HEK293 (cell line): ENCODE measurements at regions not wholly inside any gene's neighbourhood (a gene's known extent, or its start where the extent isn't known, plus 50 kb on each side); places are given as distances from the start of the nearest gene placed in this dataset.

ENCODE experiments used
- CTCF ChIA-PET: fragments of 350-600 bp; formaldehyde crosslinking; extraction: SDS; loops from one replicate; lab custom pipeline; 2021; ENCODE audit warnings: antibody characterized with exemption; lab: Yijun Ruan, JAX
- POLR2A ChIA-PET: fragments of 300-600 bp; formaldehyde crosslinking; extraction: SDS; loops from one replicate; lab custom pipeline; 2020; ENCODE audit warnings: antibody characterized with exemption, inconsistent platforms; lab: Yijun Ruan, JAX
- H3K27ac ChIP-seq: fragments of 200-500 bp; sonication (Bioruptor generic); 2 replicates; pipeline ENCODE4 v1.5.1; 2014; ENCODE audit warnings: low read depth, low read length, control low read depth, inconsistent platforms; ENCODE audit errors: extremely low read depth
- H3K36me3 ChIP-seq, 2 experiments: fragments of 200-500 bp in 1 of 2; sonication (Bioruptor generic) in 1 of 2; 1 replicate in 1 of 2; 2 replicates in 1 of 2; pipeline ENCODE4 v1.5.1; 2014 to 2017; ENCODE audit warnings: inconsistent platforms in 2 of 2, low read length in 2 of 2; ENCODE audit not compliant: control insufficient read depth in 2 of 2, insufficient read depth in 1 of 2
- H3K4me1 ChIP-seq: fragments of 200-500 bp; sonication (Bioruptor generic); 2 replicates; pipeline ENCODE4 v1.5.1; 2014; ENCODE audit warnings: mild to moderate bottlenecking, low read length, inconsistent platforms; ENCODE audit not compliant: control insufficient read depth, insufficient read depth
- H3K4me3 ChIP-seq: 2 replicates; pipeline ENCODE4 v1.5.1; 2011; ENCODE audit warnings: low read depth, mild to moderate bottlenecking, control low read depth, low read length, moderate library complexity
- H3K9me3 ChIP-seq: fragments of 200-500 bp; sonication (Bioruptor generic); 2 replicates; pipeline ENCODE4 v1.5.1; 2014; ENCODE audit warnings: low read depth, low read length, inconsistent platforms; ENCODE audit not compliant: control insufficient read depth, insufficient read depth
- PRDM1 ChIP-seq: fragments of 450-650 bp; formaldehyde crosslinking; IDR thresholded peaks from 2 replicates; pipeline ENCODE4; 2016; ENCODE audit warnings: missing biosample characterization, missing genetic modification characterization
- SALL2 ChIP-seq: fragments of 450-650 bp; formaldehyde crosslinking; IDR thresholded peaks from 2 replicates; pipeline ENCODE4 v1.5.0; 2017; ENCODE audit warnings: missing biosample characterization, mild to moderate bottlenecking, missing genetic modification characterization, borderline replicate concordance
- ZBTB17 ChIP-seq: fragments of 450-650 bp; formaldehyde crosslinking; IDR thresholded peaks from 2 replicates; pipeline ENCODE4 v1.5.1; 2016; ENCODE audit warnings: missing biosample characterization, missing genetic modification characterization
- ZFP41 ChIP-seq: fragments of 450-650 bp; formaldehyde crosslinking; IDR thresholded peaks from 2 replicates; pipeline ENCODE4 v1.5.1; 2016; ENCODE audit warnings: missing biosample characterization, missing genetic modification characterization, borderline replicate concordance
- ZIC2 ChIP-seq: fragments of 450-650 bp; formaldehyde crosslinking; IDR thresholded peaks from 2 replicates; pipeline ENCODE4 v1.5.1; 2016; ENCODE audit warnings: missing biosample characterization, missing genetic modification characterization
- ZNF121 ChIP-seq: fragments of 450-650 bp; formaldehyde crosslinking; IDR thresholded peaks from 2 replicates; pipeline ENCODE4 v1.5.1; 2016; ENCODE audit warnings: missing biosample characterization, missing genetic modification characterization
- ZNF184 ChIP-seq: fragments of 450-650 bp; IDR thresholded peaks from 2 replicates; pipeline ENCODE4 v1.5.1; 2018; ENCODE audit warnings: missing biosample characterization, mild to moderate bottlenecking, missing genetic modification characterization
- ZNF223 ChIP-seq: fragments of 450-650 bp; formaldehyde crosslinking; IDR thresholded peaks from 2 replicates; pipeline ENCODE4 v1.5.1; 2016; ENCODE audit warnings: missing biosample characterization, missing genetic modification characterization
- ZNF433 ChIP-seq: fragments of 450-650 bp; formaldehyde crosslinking; IDR thresholded peaks from 2 replicates; pipeline ENCODE4 v1.5.1; 2016; ENCODE audit warnings: missing biosample characterization, missing genetic modification characterization, low read depth
- ZNF529 ChIP-seq: fragments of 450-650 bp; formaldehyde crosslinking; IDR thresholded peaks from 2 replicates; pipeline ENCODE4 v1.5.1; 2017; ENCODE audit warnings: missing genetic modification characterization, missing biosample characterization; ENCODE audit not compliant: insufficient replicate concordance
- ZNF560 ChIP-seq: fragments of 450-650 bp; formaldehyde crosslinking; IDR thresholded peaks from 2 replicates; pipeline ENCODE4 v1.5.1; 2017; ENCODE audit warnings: missing biosample characterization, missing genetic modification characterization, borderline replicate concordance
- ZNF623 ChIP-seq: fragments of 450-650 bp; formaldehyde crosslinking; IDR thresholded peaks from 2 replicates; pipeline ENCODE4 v1.5.1; 2016; ENCODE audit warnings: missing biosample characterization, missing genetic modification characterization
- ZNF626 ChIP-seq: fragments of 450-650 bp; sonication (Bioruptor Pico); formaldehyde crosslinking; IDR thresholded peaks from 2 replicates; pipeline ENCODE4 v1.5.1; 2018; ENCODE audit warnings: missing biosample characterization, missing genetic modification characterization, inconsistent platforms
- ZNF629 ChIP-seq: fragments of 450-650 bp; formaldehyde crosslinking; IDR thresholded peaks from 2 replicates; pipeline ENCODE4 v1.5.1; 2017; ENCODE audit warnings: missing biosample characterization, missing genetic modification characterization
- ZNF654 ChIP-seq: fragments of 450-650 bp; formaldehyde crosslinking; IDR thresholded peaks from 2 replicates; pipeline ENCODE4 v1.5.1; 2016; ENCODE audit warnings: low read depth, missing biosample characterization, missing genetic modification characterization
- ZNF701 ChIP-seq: fragments of 450-650 bp; formaldehyde crosslinking; IDR thresholded peaks from 2 replicates; pipeline ENCODE4 v1.5.1; 2016; ENCODE audit warnings: missing biosample characterization, missing genetic modification characterization
- ZNF777 ChIP-seq: fragments of 450-650 bp; formaldehyde crosslinking; IDR thresholded peaks from 2 replicates; pipeline ENCODE4 v1.5.1; 2017; ENCODE audit warnings: missing biosample characterization, missing genetic modification characterization, borderline replicate concordance
- ZNF792 ChIP-seq: fragments of 450-650 bp; formaldehyde crosslinking; IDR thresholded peaks from 2 replicates; pipeline ENCODE4 v1.5.1; 2016; ENCODE audit warnings: missing biosample characterization, missing genetic modification characterization
- TF ChIP-seq, protein P1 (sequence below): fragments of 450-650 bp; formaldehyde crosslinking; optimal IDR thresholded peaks from 2 replicates; pipeline ENCODE3; 2016; ENCODE audit warnings: missing biosample characterization, mild to moderate bottlenecking, missing genetic modification characterization
- TF ChIP-seq, protein P2 (sequence below): fragments of 450-650 bp; formaldehyde crosslinking; conservative IDR thresholded peaks from 2 replicates; pipeline ENCODE4 v1.5.1; 2016; ENCODE audit warnings: low read depth, missing biosample characterization, missing genetic modification characterization
- TF ChIP-seq, protein P3 (sequence below): fragments of 450-650 bp; formaldehyde crosslinking; IDR thresholded peaks from 2 replicates; pipeline ENCODE4 v1.5.1; 2016; ENCODE audit warnings: missing biosample characterization, missing genetic modification characterization, borderline replicate concordance
- TF ChIP-seq, protein P4 (sequence below): fragments of 450-650 bp; formaldehyde crosslinking; IDR thresholded peaks from 2 replicates; pipeline ENCODE4 v1.5.1; 2016; ENCODE audit warnings: missing biosample characterization, missing genetic modification characterization

DNA sequence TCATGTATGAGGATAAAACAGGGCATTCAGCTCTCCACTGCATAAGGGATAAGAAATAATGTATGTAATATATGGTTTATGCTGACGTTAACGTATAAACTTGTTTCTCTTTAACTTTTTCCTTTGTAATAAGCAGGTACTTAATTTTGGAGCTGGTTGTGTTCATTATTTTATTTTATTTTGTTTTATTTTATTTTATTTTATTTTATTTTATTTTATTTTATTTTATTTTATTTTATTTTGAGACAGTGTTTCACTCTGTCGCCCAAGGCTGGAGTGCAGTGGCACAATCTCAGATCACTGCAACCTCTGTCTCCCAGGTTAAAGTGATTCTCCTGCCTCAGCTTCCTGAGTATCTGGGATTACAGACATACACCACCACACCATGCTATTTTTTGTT lies 1932.6 kb upstream of the TENM3 start:
- Histone ChIP-seq H3K9me3 (no peaks in the 10 kb centered on the region), H3K4me1 (no peaks in the 10 kb centered on the region), H3K4me3 (no peak overlapping the region), H3K27ac (no peak overlapping the region), H3K36me3 (no peaks in the 10 kb centered on the region)
- POLR2A ChIA-PET = no interaction called here
- TF ChIP-seq ZNF184 (tag by site-specific recombination) = no peak
- TF ChIP-seq ZBTB17 (tag by site-specific recombination) = no peak
- TF ChIP-seq, protein P1, sequence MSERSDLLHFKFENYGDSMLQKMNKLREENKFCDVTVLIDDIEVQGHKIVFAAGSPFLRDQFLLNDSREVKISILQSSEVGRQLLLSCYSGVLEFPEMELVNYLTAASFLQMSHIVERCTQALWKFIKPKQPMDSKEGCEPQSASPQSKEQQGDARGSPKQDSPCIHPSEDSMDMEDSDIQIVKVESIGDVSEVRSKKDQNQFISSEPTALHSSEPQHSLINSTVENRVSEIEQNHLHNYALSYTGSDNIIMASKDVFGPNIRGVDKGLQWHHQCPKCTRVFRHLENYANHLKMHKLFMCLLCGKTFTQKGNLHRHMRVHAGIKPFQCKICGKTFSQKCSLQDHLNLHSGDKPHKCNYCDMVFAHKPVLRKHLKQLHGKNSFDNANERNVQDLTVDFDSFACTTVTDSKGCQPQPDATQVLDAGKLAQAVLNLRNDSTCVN (tag by site-specific recombination) = no peak
- no peak for TF ChIP-seq ZNF623 (tag by site-specific recombination)
- no peak for TF ChIP-seq PRDM1 (tag by site-specific recombination)
- TF ChIP-seq, protein P2, sequence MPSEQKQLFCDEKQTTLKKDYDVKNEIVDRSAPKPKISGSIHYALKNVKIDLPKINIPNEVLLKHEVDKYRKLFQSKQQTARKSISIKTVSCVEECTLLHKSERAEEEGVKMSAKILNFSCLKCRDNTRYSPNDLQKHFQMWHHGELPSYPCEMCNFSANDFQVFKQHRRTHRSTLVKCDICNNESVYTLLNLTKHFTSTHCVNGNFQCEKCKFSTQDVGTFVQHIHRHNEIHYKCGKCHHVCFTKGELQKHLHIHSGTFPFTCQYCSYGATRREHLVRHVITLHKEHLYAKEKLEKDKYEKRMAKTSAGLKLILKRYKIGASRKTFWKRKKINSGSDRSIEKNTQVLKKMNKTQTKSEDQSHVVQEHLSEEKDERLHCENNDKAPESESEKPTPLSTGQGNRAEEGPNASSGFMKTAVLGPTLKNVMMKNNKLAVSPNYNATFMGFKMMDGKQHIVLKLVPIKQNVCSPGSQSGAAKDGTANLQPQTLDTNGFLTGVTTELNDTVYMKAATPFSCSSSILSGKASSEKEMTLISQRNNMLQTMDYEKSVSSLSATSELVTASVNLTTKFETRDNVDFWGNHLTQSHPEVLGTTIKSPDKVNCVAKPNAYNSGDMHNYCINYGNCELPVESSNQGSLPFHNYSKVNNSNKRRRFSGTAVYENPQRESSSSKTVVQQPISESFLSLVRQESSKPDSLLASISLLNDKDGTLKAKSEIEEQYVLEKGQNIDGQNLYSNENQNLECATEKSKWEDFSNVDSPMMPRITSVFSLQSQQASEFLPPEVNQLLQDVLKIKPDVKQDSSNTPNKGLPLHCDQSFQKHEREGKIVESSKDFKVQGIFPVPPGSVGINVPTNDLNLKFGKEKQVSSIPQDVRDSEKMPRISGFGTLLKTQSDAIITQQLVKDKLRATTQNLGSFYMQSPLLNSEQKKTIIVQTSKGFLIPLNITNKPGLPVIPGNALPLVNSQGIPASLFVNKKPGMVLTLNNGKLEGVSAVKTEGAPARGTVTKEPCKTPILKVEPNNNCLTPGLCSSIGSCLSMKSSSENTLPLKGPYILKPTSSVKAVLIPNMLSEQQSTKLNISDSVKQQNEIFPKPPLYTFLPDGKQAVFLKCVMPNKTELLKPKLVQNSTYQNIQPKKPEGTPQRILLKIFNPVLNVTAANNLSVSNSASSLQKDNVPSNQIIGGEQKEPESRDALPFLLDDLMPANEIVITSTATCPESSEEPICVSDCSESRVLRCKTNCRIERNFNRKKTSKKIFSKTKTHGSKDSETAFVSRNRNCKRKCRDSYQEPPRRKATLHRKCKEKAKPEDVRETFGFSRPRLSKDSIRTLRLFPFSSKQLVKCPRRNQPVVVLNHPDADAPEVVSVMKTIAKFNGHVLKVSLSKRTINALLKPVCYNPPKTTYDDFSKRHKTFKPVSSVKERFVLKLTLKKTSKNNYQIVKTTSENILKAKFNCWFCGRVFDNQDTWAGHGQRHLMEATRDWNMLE (tag by site-specific recombination) = no peak
- no peak for TF ChIP-seq ZFP41
- no peak for TF ChIP-seq ZNF560 (tag by site-specific recombination)
- no peak for TF ChIP-seq ZNF629 (tag by site-specific recombination)
- TF ChIP-seq ZNF223 = no peak
- TF ChIP-seq ZNF654 (tag by site-specific recombination) = no peak
- TF ChIP-seq ZIC2 (tag by site-specific recombination) = no peak
- TF ChIP-seq ZNF701 (tag by site-specific recombination) = no peak
- no peak for TF ChIP-seq ZNF777 (tag by site-specific recombination)
- CTCF ChIA-PET = no interaction called here

- ChIA-PET CTCF (no interaction called here), POLR2A (no interaction called here)
- Histone ChIP-seq H3K4me3 (no peak overlapping the region), H3K36me3 (no peaks in the 10 kb centered on the region), H3K27ac (no peak overlapping the region), H3K4me1 (no peaks in the 10 kb centered on the region), H3K9me3 (no peaks in the 10 kb centered on the region)
- TF ChIP-seq SALL2 (tag by site-specific recombination) (no peak), ZNF792 (tag by site-specific recombination) (no peak), ZNF529 (no peak), ZFP41 (no peak), ZNF121 (tag by site-specific recombination) (no peak), ZNF626 (tag by site-specific recombination) (no peak), ZNF433 (tag by site-specific recombination) (no peak)
- TF ChIP-seq, protein P3, sequence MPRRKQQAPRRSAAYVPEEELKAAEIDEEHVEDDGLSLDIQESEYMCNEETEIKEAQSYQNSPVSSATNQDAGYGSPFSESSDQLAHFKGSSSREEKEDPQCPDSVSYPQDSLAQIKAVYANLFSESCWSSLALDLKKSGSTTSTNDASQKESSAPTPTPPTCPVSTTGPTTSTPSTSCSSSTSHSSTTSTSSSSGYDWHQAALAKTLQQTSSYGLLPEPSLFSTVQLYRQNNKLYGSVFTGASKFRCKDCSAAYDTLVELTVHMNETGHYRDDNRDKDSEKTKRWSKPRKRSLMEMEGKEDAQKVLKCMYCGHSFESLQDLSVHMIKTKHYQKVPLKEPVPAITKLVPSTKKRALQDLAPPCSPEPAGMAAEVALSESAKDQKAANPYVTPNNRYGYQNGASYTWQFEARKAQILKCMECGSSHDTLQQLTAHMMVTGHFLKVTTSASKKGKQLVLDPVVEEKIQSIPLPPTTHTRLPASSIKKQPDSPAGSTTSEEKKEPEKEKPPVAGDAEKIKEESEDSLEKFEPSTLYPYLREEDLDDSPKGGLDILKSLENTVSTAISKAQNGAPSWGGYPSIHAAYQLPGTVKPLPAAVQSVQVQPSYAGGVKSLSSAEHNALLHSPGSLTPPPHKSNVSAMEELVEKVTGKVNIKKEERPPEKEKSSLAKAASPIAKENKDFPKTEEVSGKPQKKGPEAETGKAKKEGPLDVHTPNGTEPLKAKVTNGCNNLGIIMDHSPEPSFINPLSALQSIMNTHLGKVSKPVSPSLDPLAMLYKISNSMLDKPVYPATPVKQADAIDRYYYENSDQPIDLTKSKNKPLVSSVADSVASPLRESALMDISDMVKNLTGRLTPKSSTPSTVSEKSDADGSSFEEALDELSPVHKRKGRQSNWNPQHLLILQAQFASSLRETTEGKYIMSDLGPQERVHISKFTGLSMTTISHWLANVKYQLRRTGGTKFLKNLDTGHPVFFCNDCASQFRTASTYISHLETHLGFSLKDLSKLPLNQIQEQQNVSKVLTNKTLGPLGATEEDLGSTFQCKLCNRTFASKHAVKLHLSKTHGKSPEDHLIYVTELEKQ (tag by site-specific recombination) = no peak
- TF ChIP-seq, protein P4, sequence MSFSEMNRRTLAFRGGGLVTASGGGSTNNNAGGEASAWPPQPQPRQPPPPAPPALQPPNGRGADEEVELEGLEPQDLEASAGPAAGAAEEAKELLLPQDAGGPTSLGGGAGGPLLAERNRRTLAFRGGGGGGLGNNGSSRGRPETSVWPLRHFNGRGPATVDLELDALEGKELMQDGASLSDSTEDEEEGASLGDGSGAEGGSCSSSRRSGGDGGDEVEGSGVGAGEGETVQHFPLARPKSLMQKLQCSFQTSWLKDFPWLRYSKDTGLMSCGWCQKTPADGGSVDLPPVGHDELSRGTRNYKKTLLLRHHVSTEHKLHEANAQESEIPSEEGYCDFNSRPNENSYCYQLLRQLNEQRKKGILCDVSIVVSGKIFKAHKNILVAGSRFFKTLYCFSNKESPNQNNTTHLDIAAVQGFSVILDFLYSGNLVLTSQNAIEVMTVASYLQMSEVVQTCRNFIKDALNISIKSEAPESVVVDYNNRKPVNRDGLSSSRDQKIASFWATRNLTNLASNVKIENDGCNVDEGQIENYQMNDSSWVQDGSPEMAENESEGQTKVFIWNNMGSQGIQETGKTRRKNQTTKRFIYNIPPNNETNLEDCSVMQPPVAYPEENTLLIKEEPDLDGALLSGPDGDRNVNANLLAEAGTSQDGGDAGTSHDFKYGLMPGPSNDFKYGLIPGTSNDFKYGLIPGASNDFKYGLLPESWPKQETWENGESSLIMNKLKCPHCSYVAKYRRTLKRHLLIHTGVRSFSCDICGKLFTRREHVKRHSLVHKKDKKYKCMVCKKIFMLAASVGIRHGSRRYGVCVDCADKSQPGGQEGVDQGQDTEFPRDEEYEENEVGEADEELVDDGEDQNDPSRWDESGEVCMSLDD (tag by site-specific recombination) = no peak
Measured at GRCh38 chr4:180314972-180315371, 1928.2 kb upstream of the TENM3 start.
